Erythroblast (primary cell): ENCODE measurements at regions not wholly inside any gene's neighbourhood (a gene's known extent, or its start where the extent isn't known, plus 50 kb on each side); places are given as distances from the start of the nearest gene placed in this dataset.

Source experiments
- GATA1 ChIP-seq: IDR thresholded peaks from 2 replicates; pipeline ENCODE4 v1.6.1; 2011; ENCODE audit warnings: low read depth, mild to moderate bottlenecking, control low read depth, low read length, moderate library complexity
- POLR2A ChIP-seq: IDR thresholded peaks from 2 replicates; pipeline ENCODE4 v1.6.1; 2011; ENCODE audit warnings: mild to moderate bottlenecking, low read length

GRCh38 chr17:73958453-73958852 is 245.0 kb upstream of the RPL38 start:
- TF ChIP-seq POLR2A, result no peak
- TF ChIP-seq GATA1, result no peak
